Stimulated activated CD4-positive, alpha-beta T cell treated with anti-CD3 and anti-CD28 coated beads, Interleukin-12 subunit alpha, Interleukin-12 subunit beta, amount 100 ng/mL, for 4 hours (primary cell): ENCODE measurements at regions not wholly inside any gene's neighbourhood (a gene's known extent, or its start where the extent isn't known, plus 50 kb on each side); places are given as distances from the start of the nearest gene placed in this dataset.

Source experiments
- DNase-seq: peaks from one replicate; pipeline ENCODE4 v3.0.0-alpha.2; 2020

- no peak for DNase-seq
Observed at GRCh38 chr6:105598264-105598663, 195.4 kb upstream of the PREP start.

GRCh38 chr6:105596284-105596755, 193.4 kb upstream of the PREP start:
- DNase-seq = no peak

GRCh38 chr6:105595829-105596228, 192.9 kb upstream of the PREP start:
- no peak for DNase-seq

GRCh38 chr6:105594821-105595220, 191.9 kb upstream of the PREP start:
- no peak for DNase-seq

- DNase-seq = no peak
Observed at GRCh38 chr6:105593805-105594671, 191.2 kb upstream of the PREP start.

GRCh38 chr6:105593056-105593690, 190.3 kb upstream of the PREP start:
- no peak for DNase-seq

GRCh38 chr6:105592329-105592728, 189.4 kb upstream of the PREP start:
- DNase-seq = no peak

- no peak for DNase-seq
Observed at GRCh38 chr6:105591053-105591452, 188.2 kb upstream of the PREP start.

- DNase-seq = no peak
Observed at GRCh38 chr6:105588123-105588710, 185.3 kb upstream of the PREP start.

- no peak for DNase-seq
Observed at GRCh38 chr6:105587349-105588122, 184.7 kb upstream of the PREP start.

GRCh38 chr6:105578179-105578707, 175.4 kb upstream of the PREP start:
- DNase-seq = no peak

- no peak for DNase-seq
Observed at GRCh38 chr6:105573556-105573955, 170.7 kb upstream of the PREP start.

- no peak for DNase-seq
Observed at GRCh38 chr6:105573138-105573537, 170.3 kb upstream of the PREP start.

GRCh38 chr6:105570416-105570815, 167.5 kb upstream of the PREP start:
- DNase-seq = no peak

- no peak for DNase-seq
Observed at GRCh38 chr6:105569706-105570105, 166.8 kb upstream of the PREP start.

- DNase-seq = no peak
Observed at GRCh38 chr6:105568751-105569150, 165.9 kb upstream of the PREP start.

- no peak for DNase-seq
Observed at GRCh38 chr6:105568142-105568541, 165.3 kb upstream of the PREP start.

GRCh38 chr6:105567140-105567539, 164.3 kb upstream of the PREP start:
- no peak for DNase-seq

- no peak for DNase-seq
Observed at GRCh38 chr6:105566503-105566902, 163.6 kb upstream of the PREP start.

- DNase-seq = no peak
Observed at GRCh38 chr6:105564121-105564902, 161.4 kb upstream of the PREP start.

GRCh38 chr6:105562027-105562426, 159.1 kb upstream of the PREP start:
- DNase-seq = no peak

GRCh38 chr6:105561486-105561885, 158.6 kb upstream of the PREP start:
- no peak for DNase-seq
